HT1080 (cell line): ENCODE measurements at regions not wholly inside any gene's neighbourhood (a gene's known extent, or its start where the extent isn't known, plus 50 kb on each side); places are given as distances from the start of the nearest gene placed in this dataset.

Experiments
- DNase-seq: peaks from one replicate; pipeline ENCODE4 v3.0.0-alpha.2; 2015; ENCODE audit warnings: low read depth

DNA sequence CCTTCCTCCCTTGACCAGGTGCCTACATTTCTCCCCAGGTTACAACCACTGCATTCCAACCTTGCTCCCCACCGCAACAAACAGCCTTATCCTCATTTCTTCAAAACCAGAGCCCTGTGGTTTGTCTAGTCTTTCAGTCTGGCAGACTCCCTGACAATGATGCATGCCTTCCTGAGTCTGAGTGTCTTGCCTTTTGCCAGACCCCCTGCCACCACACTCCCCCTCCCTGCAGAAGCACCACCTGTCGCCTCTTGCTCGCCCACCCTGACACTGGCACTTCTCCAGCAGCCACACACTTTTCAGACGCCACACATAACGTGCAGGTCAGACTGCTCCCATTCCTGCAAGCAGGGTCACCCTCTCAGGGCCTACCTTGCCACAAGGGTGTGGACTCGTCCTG, 349.2 kb upstream of the NOCT start:
- DNase-seq, result no peak

DNA sequence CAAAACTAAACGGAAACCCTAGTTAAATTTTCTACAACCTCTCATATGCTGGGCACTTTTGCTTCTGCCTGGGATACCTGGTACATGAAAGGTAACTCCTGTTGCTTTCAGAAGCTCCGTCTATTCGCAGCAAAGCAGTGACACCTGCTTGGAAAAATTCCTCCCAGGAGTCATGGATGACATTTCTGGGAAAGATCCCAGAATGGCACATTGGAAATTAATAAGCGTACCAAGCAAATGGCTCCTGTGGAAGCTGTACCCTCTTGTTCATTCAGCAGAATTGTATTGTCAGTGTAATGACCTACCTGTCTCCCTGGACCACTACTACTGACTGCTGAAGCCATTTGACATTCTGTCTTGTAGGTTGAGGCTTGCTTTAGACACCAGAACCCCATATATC, 349.7 kb upstream of the NOCT start:
- no peak for DNase-seq

DNA sequence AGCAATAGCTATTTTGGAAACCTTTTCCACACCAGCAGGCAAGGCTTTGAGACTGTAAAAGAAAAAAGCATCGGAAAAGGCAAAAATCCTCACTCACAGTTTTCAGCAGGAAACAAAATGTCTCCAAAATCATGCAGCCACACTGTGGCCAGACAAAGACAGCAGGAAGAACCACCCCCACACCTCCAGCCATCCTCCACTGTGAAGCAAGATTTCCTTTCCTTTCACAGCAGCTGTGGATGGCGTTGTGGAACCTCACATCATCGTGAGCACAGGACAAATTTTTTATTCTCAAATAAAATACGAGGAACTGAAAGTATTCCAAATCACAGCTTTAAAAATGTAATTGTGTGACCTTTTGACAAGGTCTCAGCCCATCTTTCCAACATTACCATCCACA, 351.7 kb upstream of the NOCT start:
- DNase-seq, result no peak

DNA sequence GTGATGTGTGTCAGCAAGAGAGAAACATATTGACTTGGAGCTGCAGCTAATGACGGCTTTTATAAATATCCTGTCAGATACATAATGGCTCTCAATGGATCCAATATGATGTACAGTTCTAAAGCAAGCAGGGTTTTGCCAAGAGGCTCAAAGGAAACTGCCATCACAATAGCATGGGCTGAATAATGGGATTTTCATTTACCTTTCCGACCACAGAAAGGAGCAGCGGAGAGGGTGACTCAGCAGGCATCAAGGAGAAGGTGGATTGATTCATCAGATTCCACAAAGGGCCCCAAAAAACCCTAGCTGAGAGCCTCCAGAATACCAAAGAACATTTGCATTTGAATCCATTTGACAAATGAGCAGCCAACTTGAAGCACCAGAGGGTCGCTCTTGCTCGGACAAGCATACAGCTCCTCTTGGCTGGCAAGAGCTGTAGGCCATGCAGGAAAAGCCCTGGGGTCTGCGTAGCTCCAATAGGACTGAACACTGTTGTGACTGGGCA, 355.7 kb upstream of the NOCT start:
- peak; percentile 81 for DNase-seq

DNA sequence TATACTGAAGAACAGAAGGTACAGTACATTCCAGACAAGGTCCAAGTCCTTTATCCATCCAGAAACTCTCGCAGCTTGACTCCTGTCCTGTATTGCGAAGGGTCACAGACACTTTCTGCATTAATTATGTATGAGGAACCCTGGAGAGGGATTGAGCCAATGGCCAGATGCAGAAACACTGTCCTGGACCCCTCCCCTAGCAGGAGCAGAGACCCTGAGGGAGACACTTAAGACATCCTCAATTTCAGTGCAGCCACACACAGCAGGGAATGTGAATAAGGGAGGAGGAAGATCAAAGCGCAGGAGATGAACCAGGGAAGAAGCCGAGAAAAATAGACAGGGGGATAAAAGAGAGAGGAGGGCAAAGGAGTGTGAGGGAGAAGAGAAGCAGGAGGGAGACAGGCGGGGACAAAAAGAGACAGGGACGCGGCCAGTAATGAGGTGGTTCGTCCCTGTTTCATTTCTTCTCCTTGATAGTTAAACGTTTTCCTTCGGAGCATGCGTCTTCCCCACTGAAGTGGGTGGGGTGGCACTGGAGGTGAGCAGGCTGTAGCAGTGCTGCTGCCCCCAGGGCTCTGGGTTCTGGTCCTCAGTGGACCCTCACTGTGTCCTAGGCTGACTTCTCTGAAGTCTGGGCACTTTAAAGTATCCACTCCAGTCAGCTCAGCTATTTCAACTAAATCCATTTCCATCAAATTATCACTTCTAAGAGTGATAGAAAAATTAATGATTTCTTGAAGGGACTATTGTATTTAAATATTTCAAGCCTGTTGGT, 356.4 kb upstream of the NOCT start:
- no peak for DNase-seq

DNA sequence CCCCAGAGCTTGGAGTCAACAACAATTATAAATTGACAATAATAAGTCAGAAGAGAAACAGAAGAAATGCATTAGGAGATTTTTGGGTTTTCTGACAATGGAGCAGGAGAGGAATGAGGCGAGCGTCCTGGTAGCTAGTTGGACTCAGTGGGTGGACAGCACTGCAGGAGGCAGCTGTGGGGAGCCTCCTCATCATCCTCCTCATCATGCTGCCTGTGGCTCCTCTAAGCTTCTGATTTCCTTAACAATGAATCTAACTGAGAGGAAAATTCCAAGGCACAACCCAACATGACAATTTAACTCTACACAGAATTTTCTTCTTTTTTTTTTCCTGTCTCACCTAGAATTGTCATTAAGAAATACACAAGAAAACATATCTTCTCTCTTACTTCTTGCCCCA, 357.1 kb upstream of the NOCT start:
- no peak for DNase-seq

DNA sequence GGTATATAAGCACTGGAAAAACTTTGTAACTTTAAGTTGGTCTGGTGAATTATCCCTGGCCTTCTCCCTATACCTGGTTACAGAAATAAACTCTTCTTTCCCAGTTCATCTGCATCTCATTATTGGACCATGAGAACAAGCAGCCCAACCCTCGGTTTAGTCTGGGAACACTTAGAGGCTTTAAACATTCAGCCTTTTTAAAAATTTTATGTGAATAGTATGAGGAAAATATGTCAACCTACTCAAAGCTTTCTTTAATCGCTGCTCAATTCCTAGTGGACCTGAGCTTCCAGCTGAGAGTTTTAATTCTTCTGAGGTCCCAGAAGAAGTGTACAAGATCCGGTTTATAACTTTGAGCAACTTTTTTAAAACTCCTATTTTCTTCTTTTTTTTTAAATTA, 358.6 kb upstream of the NOCT start:
- DNase-seq, result no peak

DNA sequence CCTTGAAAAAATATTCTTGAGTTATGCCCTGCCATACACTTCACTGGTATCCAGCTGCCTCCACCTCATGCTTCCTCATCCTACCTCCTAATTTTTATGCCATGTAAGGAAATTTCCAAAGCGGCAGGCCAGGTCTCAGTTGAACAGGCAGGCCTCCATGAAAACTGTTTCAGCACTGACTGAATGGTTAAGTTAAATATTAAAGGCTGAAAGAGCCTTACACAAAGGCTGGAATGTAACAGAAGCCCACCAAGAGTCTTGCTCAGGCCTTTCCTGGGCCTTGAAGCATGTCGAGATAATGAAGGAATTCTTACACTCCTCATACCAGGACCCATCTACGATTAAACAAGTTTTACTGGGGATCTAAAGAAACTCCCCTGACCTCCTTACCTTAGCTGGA, 359.6 kb upstream of the NOCT start:
- no peak for DNase-seq

DNA sequence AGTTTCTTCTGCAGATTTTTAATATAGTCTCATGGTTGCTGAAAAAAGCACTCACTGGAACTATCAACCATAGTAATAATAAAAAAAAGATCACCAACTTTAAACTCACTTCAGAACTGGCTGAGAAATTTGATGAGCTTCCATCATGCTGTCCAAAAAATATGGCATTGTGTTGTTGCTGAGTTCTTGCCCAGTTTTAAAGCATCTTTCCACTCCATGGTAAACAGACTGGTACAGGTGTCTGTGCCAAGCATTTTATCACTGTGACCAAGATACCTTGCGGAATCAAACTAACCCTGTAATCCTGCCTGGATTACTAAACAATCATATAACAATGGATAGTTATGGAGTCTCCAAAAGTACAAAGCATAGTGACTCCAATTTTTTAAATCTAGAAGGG, 360.3 kb upstream of the NOCT start:
- no peak for DNase-seq

DNA sequence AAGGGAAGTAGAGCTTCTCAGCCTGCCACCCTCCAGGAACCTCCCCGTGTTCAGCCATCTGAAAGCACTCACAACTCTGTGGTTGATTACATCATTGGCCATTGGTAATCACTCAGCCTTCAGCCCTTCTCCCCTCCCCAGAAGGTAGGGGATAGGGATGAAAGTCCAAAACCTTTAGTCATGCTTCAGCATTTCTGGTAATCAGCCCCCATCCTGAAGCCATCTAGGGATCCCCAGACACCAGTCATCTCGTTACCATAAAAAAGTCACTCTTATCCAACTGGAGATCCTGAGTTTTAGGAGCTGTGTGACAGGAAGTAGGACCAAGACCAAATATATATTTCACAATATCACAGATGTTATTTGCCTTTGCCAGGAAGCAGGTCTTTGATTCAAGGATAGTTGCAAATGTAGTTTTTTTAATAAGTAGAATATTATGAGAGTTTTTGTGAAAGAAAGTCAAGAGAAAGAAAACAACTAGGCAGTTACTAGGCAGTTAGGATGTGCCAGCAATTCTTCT, 364.6 kb upstream of the NOCT start:
- DNase-seq, result peak; percentile 93

DNA sequence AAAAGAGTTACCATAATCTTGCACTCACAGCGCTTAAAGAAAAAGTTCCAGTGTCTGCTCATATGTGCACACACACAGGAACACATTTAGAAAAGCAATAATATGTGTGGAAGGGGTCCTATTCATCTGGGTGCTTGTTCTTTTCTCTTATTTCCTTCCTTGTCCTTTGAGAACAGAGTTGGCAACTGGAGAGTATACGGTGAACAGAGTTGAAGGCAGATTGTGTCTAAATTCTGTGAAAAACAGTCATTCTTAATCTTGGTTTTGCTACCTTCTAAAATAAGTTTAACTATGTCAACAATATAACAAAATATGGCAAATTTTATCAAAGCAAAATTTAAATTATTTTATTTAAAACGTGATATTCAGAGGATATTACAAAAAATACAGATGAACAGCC, 365.1 kb upstream of the NOCT start:
- DNase-seq, result no peak

DNA sequence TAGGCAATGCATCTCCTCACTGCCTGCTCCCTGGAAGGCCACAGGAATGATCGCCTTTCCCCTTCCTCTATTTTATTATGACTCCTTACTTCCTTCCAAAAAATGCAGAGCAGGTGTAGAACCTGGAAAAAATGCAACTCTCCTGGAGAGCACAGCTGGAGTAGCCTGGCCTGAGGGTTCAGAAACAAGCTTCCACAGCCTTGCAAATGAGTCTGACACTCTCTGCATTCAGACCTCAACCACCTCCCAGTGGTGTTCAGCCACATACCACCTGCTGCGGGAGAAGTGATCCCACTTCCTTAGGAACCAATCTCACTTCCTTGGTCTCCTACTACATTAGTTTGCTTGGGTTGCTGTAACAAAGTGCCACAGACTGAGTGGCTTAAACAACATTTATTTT, 368.1 kb upstream of the NOCT start:
- no peak for DNase-seq

DNA sequence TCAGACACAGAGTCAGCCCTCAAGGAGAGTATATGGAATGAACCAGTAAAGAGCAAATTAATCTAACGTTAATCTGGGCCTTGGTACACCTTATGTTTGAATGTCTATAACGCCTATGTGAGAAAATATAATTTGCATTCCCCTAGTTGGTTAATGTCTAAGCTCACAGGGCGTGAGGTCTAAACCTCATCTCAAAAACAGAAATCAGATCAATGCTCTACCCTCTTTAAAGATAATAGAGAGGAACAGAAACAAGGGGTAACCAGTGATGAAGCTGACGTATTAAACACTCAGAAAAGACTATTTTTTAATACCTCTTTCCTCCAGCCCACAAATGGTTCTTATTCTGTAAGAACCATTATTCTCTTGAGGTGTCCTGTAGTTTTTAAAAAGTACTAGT, 369.2 kb upstream of the NOCT start:
- no peak for DNase-seq

DNA sequence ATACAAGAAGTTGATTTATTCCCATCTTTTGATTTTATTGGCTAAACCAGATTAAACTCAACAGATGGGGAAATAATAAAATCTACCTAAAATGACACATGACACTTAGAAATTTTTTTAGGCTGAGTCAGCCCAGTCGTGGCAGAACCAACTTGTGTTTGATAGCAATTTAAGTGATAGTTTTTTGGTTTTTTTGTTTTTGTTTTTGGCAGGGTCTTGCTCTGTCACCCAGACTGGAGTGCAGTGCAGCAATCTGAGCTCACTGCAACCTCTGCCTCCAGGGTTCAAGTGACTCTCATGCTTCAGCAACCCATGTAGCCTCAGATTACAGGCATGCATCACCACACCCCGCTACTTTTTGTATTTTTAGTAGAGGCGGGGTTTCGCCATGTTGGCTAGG, 370.3 kb upstream of the NOCT start:
- DNase-seq, result peak; percentile 53

DNA sequence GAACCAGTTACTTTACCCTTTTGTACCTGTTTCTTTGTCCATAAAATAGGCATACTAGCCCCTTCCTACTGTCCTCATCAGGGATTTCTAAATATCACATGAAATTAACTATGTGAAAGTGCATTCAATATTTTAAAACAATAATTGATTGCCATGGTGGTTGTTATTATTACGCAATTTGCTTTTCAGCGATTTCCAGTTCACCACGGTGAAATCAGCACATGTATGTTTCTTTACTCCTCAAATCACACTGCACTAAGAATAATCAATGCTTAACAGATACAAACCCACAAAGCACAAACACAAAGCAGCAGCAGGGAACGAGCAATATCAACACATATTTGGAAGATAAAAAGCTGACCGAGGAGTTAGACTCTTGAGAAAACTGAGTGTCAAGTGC, 371.3 kb upstream of the NOCT start:
- DNase-seq, result no peak

DNA sequence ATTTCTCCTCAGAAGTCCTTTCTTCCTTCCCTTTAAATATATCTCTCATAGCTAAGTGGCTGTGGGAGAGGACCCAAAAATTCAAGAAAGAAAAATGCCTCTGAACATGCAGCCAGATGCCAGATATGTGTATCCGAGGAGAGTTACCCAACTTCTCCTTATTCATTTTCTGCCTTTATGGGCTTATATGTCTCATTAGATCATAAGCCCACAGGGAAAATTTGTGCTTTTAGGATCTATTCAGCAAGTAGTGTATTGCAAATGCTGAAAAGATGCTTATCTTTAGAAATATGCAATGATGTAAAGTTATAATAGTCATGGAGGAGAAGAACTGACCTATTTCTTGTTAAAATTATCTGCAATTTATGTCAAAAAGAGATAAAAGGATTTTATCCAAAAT, 371.8 kb upstream of the NOCT start:
- no peak for DNase-seq

DNA sequence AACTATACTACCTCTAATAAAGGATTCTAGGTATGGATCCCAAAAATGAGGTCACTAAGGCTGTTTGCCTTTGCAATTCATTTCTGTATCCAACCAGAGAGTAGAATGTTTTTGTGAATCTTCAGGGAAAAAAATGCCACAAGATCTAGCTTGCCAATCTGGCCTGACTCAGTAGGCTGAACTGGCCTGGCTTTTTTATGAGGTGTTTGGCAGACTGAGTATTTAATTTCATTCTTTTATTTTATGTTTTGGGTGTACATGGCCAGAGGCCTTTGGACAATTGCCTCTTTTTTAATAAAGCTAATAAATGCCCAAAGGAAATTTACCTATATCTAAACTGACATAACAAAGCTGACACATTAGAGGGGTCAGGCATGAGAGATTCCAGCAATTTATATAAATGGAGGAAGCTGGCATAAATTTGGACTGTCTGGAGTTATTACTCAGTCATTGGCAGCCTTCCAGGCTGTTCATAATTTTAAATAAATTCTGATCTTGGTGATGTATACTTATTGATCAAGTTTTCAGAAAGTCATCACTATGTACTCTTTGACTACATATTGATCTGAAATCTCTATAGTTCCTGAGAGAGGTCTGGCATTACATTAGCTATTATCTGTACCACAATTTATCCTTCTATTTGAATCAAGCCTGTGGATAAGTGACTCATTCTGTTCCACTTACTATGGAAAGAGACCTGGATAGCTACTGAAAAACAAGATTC, 376.4 kb upstream of the NOCT start:
- DNase-seq, result peak; percentile 46

DNA sequence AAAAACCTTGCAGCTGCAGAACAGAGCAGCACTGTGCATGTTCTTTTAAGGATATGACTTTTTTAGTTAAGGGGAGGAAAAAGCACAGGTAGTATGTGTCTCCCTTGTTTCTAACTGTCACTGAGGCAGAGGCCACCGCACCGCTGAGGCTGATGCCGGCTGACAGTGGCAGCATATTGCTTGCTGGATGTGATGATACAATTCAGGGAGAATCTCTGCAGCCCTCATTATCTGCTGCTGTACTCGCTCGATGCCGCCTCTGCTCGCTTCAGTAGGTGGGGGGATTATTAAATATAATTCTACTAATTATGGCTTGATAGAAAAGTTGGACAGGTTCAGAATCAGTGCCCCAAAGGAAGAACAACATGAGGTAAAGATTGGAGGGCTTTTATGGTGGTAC, 378.8 kb upstream of the NOCT start:
- no peak for DNase-seq

DNA sequence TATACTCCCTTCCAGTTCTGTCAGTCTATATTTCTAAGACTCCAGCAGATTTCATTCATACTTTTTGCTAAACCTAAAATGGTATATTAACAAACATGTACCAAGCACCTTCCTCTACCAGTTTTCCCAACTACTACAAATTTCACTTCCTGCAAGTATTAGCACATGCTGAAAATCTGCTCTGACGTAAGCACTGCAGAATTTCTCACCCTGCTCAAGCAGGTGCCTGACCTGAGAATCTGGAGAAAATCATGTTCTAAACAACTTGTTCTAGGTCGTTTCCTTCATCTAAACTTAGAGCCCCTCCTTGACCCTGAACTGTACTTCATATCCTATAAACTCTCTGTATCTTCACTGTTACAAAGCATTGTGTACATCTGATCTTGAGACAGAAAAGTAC, 380.7 kb upstream of the NOCT start:
- DNase-seq, result no peak

DNA sequence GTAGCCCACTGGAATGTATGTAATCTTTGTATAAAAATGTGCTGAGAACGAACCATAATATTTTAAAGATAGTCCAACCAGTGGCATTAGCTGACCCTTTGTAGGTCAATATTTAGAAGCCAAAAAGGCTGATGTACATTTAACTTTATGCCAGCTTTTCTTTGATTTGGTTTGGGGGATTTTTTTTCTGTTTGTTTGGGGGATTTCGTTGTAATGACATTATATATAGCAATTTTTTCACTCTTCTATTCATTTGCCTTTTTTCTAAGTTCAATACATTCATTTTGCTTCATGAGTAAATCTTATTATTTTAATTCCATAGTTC, 382.0 kb upstream of the NOCT start:
- DNase-seq, result no peak

DNA sequence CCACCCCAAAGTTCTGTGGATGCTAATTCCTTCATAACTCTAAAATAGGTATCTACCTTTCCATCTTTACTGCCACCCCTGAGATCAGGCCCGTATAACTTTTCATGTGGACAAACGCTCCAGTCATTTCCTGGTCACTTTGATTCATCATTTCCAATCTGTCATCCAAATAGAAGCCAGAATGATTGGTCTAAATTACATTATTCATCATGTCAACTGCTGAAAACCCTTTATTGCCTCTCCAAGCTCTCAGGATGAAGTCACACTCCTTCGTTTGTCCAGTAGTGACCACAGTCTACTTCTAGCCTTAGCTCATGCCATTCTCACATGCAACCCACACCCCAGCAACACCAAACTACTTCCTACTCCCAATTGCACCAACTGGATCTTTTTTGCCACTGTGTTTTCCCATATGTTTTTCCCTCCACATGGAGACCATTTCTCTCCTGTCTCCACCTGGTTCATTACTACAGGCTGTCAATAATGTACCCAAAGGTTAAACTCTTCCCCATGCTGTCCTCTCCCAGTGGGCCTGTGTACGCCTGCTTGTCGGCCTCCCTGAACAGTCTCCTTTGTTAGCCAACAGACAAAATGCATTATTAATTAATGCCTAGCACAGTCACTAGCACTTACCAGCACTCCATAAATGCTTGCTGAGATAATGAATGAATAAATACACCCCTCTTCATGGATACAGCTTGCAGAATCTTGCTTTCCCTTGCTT, 382.6 kb upstream of the NOCT start:
- DNase-seq, result peak; percentile 69

DNA sequence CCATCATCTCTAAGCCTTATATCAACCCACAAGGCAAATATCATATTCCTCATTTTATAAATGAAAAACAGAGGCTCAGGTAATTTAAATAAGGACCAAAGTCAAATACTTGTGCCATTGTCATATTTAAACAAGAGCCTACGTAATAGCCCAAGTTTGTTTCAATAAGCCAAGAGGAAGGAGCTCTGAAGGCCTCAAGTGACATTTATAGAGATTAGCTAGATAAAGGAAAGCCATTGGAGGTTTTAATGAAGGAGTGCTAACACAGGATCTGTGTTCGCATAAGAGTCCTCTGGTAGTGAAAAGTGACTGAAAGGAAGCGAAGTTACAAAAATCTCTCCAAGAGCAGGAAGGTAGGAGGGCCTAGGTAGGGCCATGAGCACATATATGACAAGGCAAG, 384.9 kb upstream of the NOCT start:
- DNase-seq, result no peak
